ENCODE measurements at regions not wholly inside any gene's neighbourhood (a gene's known extent, or its start where the extent isn't known, plus 50 kb on each side); places are given as distances from the start of the nearest gene placed in this dataset.

- FAIRE-seq (no peak), DNase-seq (ENCODE audit: insufficient read length) (no peak)
- TF ChIP-seq POLR2AphosphoS5 (IDR thresholded peaks at IDR 0.05; ENCODE audit: low read depth, low read length) (no peak), TAF1 (IDR thresholded peaks at IDR 0.05; ENCODE audit: borderline replicate concordance, low read depth, low read length) (no peak), POLR2A (IDR thresholded peaks at IDR 0.05; ENCODE audit: low read depth, low read length) (no peak)
Observed at GRCh38 chr11:128089962-128090361, 497.4 kb downstream of the ETS1 start.

DNA sequence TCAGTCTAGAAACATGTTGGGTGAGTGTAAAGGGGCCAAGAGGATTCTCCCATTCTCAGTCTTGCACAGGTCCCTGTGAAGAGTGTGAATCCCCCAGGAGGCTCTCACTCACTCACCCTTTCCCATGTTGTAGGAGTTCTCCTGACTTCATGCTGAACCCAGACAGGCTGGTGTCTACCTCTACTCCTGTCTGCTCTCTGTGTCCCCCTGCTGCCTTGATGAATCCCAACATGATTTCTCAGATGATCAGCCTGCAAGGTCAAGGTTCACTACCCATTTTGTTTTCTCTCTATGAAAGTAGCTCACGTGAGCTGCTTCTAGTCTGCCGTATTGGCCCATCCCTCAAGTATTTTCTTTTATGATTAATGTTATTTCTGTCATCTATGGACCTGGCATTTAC lies 500.6 kb downstream of the ETS1 start:
- TF ChIP-seq TAF1 (IDR thresholded peaks at IDR 0.05; ENCODE audit: borderline replicate concordance, low read depth, low read length) (no peak), POLR2A (IDR thresholded peaks at IDR 0.05; ENCODE audit: low read depth, low read length) (no peak), POLR2AphosphoS5 (IDR thresholded peaks at IDR 0.05; ENCODE audit: low read depth, low read length) (no peak)
- DNase-seq (ENCODE audit: insufficient read length) (no peak), FAIRE-seq (no peak)

DNA sequence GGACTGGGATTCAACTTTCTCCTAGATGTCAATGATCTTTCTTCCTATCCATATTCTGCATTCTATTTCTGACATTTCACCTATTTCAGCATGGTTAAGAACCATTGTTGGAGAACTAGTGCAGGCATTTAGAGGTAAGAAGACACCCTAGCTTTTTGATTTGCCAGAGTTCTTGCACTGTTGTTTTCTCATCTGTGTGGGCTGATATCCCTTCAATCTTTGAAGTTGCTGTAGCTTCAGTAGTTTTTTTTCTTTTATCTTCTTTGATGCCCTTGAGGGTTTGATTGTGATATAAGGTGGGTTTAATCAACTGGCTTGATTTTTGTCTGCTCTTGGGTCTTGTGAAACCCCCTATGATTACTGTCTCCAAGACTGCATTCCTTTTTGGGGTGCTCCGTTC lies 502.1 kb downstream of the ETS1 start:
- DNase-seq (ENCODE audit: insufficient read length), result no peak
- FAIRE-seq, result no peak
- TF ChIP-seq POLR2A (IDR thresholded peaks at IDR 0.05; ENCODE audit: low read depth, low read length) (no peak), TAF1 (IDR thresholded peaks at IDR 0.05; ENCODE audit: borderline replicate concordance, low read depth, low read length) (no peak), POLR2AphosphoS5 (IDR thresholded peaks at IDR 0.05; ENCODE audit: low read depth, low read length) (no peak)

DNA sequence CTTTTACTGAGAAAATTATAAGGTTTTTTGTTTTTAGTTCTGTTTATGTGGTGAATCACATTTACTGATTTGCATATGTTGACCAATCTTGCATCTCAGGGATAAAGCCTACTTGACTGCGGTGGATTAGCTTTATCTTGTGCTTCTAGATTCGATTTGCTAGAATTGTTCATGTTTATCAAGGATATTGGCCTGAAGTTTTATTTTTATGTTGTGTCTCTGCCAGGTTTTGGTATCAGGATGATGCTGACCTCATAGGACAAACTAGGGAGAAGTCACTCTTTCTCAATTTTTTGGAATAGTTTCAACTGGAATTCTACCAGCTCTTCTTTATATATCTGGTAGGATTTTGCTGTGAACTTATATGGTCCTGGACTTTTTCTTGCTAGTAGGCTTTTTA lies 504.8 kb downstream of the ETS1 start:
- no peak for DNase-seq (ENCODE audit: insufficient read length)
- no peak for FAIRE-seq
- TF ChIP-seq POLR2A (IDR thresholded peaks at IDR 0.05; ENCODE audit: low read depth, low read length), result no peak
- TF ChIP-seq POLR2AphosphoS5 (IDR thresholded peaks at IDR 0.05; ENCODE audit: low read depth, low read length), result no peak
- TF ChIP-seq TAF1 (IDR thresholded peaks at IDR 0.05; ENCODE audit: borderline replicate concordance, low read depth, low read length), result no peak

- TF ChIP-seq POLR2A (IDR thresholded peaks at IDR 0.05; ENCODE audit: low read depth, low read length) (no peak), TAF1 (IDR thresholded peaks at IDR 0.05; ENCODE audit: borderline replicate concordance, low read depth, low read length) (no peak), POLR2AphosphoS5 (IDR thresholded peaks at IDR 0.05; ENCODE audit: low read depth, low read length) (no peak)
- no peak for DNase-seq (ENCODE audit: insufficient read length)
- FAIRE-seq, result no peak
Observed at GRCh38 chr11:128069665-128070064, 517.7 kb downstream of the ETS1 start.

DNA sequence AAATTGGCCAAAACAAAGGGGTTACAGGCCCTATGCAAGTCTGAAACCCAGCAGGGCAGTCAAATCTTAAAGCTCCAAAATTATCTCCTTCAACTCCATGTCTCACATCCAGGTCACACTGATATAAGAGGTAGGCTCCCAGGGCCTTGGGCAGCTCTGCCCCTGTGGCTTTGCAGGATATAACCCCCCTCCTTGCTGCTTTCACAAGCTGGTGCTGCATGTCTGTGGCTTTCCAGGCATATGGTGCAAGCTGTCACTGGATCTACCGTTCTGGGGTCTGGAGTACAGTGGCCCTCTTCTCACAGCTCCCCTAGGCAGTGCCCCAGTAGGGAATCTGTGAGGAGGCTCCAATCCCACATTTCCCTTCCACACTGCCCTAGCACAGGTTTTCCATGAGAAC lies 519.6 kb downstream of the ETS1 start:
- no peak for DNase-seq (ENCODE audit: insufficient read length)
- FAIRE-seq, result no peak
- TF ChIP-seq POLR2AphosphoS5 (IDR thresholded peaks at IDR 0.05; ENCODE audit: low read depth, low read length) (no peak), TAF1 (IDR thresholded peaks at IDR 0.05; ENCODE audit: borderline replicate concordance, low read depth, low read length) (no peak), POLR2A (IDR thresholded peaks at IDR 0.05; ENCODE audit: low read depth, low read length) (no peak)

DNA sequence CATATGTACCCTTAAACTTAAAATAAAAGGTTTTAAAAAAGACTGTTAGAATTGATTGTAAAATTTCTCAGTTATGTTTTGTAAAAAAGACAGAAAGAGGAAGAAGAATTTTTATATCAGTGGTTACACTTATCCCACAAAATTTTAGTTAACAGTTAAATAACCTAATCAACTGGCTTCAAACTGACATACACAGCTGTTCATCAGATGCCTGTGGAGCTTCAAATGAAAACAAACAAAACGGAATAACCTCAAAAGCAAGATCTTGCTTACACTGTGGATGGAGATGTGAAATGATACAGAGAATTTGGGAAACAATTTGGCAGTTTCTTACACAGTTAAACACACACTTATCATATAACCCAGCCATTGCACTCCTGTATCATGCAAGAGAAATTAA lies 521.0 kb downstream of the ETS1 start:
- FAIRE-seq (no peak), DNase-seq (ENCODE audit: insufficient read length) (no peak)
- TF ChIP-seq POLR2AphosphoS5 (IDR thresholded peaks at IDR 0.05; ENCODE audit: low read depth, low read length) (no peak), TAF1 (IDR thresholded peaks at IDR 0.05; ENCODE audit: borderline replicate concordance, low read depth, low read length) (no peak), POLR2A (IDR thresholded peaks at IDR 0.05; ENCODE audit: low read depth, low read length) (no peak)

GRCh38 chr11:128061281-128061871 lies 526.0 kb downstream of the ETS1 start:
- DNase-seq (ENCODE audit: insufficient read length) (no peak), FAIRE-seq (no peak)
- TF ChIP-seq TAF1 (IDR thresholded peaks at IDR 0.05; ENCODE audit: borderline replicate concordance, low read depth, low read length) (no peak), POLR2A (IDR thresholded peaks at IDR 0.05; ENCODE audit: low read depth, low read length) (no peak), POLR2AphosphoS5 (IDR thresholded peaks at IDR 0.05; ENCODE audit: low read depth, low read length) (no peak)

DNA sequence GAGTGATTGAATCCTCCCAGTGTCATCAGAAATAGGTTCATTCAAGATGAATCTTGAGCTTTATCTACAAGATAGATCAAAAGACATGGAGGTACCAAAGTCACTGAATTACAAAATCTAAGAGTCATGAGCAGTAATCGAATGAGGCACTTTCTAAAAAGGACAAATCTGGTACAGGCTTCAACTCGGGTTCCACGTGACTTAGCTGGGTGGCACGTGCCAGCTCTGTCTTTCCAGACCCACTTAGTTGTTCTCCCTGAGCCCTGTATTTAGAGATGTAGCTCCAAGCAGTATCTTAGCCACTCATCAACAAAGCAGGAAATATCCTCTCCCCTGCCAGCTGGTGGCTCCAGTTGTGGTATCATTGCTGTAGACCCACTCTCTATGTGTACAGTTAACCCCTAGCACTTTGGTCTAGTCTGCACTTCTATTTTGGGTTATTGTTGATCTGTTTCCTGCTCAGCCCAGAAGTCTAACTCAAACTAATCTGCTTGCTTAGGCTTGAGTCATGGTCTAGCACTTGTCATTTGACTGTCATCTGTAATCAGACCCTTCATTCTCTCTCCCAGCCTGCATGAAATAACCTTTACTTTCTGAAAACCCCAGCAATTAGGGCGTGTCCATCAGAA lies 528.7 kb downstream of the ETS1 start:
- no peak for DNase-seq (ENCODE audit: insufficient read length)
- TF ChIP-seq POLR2AphosphoS5 (IDR thresholded peaks at IDR 0.05; ENCODE audit: low read depth, low read length), result no peak
- no peak for TF ChIP-seq POLR2A (IDR thresholded peaks at IDR 0.05; ENCODE audit: low read depth, low read length)
- FAIRE-seq, result no peak

DNA sequence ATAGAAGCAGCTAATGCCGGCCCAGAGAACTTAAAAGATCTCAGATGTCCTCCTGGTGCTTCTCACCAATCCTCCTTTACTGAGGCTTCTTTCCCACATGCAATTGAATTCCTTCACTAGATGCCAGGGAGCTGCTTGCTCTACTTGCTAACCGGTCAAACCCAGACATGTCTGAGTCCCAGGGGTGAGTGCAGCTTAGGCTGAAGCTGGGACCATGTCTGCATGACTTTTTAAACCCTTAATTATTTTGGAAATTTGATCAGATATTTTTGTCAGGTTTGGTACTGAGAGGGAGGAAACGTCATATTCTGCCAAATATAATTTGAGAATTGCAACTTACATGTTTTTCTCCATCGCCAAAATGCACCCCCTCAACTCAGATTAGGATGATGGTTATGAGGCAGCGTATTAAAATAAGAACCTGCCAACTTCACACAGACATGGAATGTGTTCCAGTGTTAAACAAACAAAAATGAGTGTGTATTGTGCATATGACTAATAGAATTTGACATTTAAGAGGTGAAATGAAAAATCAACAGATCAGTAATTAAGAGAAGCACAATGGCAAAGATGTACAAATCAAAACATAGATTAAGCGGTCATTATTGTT lies 529.5 kb downstream of the ETS1 start:
- TF ChIP-seq POLR2A (IDR thresholded peaks at IDR 0.05; ENCODE audit: low read depth, low read length) (no peak), POLR2AphosphoS5 (IDR thresholded peaks at IDR 0.05; ENCODE audit: low read depth, low read length) (no peak), TAF1 (IDR thresholded peaks at IDR 0.05; ENCODE audit: borderline replicate concordance, low read depth, low read length) (no peak)
- DNase-seq (ENCODE audit: insufficient read length) (no peak), FAIRE-seq (peak; percentile 9)

DNA sequence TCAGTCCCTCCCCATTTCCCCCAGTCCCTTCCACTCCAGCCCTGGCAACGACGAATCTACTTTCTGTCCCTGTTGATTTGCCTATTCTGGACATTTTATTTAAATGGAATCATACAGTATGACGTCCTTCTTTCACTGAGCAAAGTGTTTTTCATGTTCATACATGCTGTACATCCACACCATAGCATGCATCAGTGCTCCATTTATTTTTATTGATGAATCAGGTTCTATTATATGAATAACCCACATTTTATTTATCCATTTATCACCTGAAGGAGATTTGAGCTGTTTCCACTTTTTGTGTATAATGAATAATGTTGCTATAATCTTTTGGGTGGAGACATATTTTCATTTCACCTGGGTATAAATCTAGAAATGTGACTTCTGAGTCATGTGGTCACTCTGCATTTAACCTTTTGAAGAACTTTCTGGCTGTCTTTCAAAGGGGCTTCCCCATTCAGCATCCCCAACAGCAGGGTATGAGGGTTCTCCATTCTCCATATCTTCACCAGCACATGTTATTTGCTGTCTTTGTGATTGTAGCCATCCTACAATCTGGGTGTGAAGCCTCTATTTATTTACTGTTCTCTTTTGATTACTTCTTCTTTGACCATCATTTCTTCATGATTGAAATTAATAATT lies 531.7 kb downstream of the ETS1 start:
- no peak for DNase-seq (ENCODE audit: insufficient read length)
- no peak for TF ChIP-seq POLR2AphosphoS5 (IDR thresholded peaks at IDR 0.05; ENCODE audit: low read depth, low read length)
- TF ChIP-seq TAF1 (IDR thresholded peaks at IDR 0.05; ENCODE audit: borderline replicate concordance, low read depth, low read length), result no peak
- TF ChIP-seq POLR2A (IDR thresholded peaks at IDR 0.05; ENCODE audit: low read depth, low read length), result no peak
- FAIRE-seq, result no peak
